IMR-90 (cell line): ENCODE measurements at regions not wholly inside any gene's neighbourhood (a gene's known extent, or its start where the extent isn't known, plus 50 kb on each side); places are given as distances from the start of the nearest gene placed in this dataset.

Source experiments
- ATAC-seq: fragments of 200-7000 bp; cut with Tn5 transposase; 2 replicates; pipeline ENCODE4 v1.9.1; 2020; ENCODE audit warnings: low read depth, mild to moderate bottlenecking, moderate library complexity
- BruUV-seq: library from RNA; stranded (reverse); fragments of 400-500 nt; replicated peaks from 2 replicates; lab custom pipeline; 2021; lab: Mats Ljungman, UMichigan
- CTCF ChIA-PET: fragments of 300-600 bp; formaldehyde crosslinking; extraction: SDS; loops from one replicate; lab custom pipeline; 2021; ENCODE audit warnings: antibody characterized with exemption; lab: Yijun Ruan, JAX
- POLR2A ChIA-PET: fragments of 300-600 bp; sonication (Branson Sonifier 250); formaldehyde crosslinking; loops from one replicate; lab custom pipeline; 2022; ENCODE audit warnings: antibody characterized with exemption; ENCODE audit not compliant: unreplicated experiment; lab: Charles Lee
- DNase-seq: peaks from one replicate; pipeline ENCODE4 v3.0.0; 2013
- H2AFZ ChIP-seq: replicated peaks from 2 replicates; pipeline ENCODE3; 2013; ENCODE audit warnings: low read length, mild to moderate bottlenecking; ENCODE audit not compliant: poor library complexity
- H2AK5ac ChIP-seq: 2 replicates; pipeline ENCODE4 v1.6.1; 2013; ENCODE audit warnings: low read depth, low read length, inconsistent platforms
- H2AK9ac ChIP-seq: replicated peaks from 2 replicates; pipeline ENCODE3; 2013; ENCODE audit warnings: mild to moderate bottlenecking, low read depth, low read length, moderate library complexity; ENCODE audit not compliant: poor library complexity
- H2BK120ac ChIP-seq: 2 replicates; pipeline ENCODE4 v1.6.1; 2013; ENCODE audit warnings: low read depth, low read length, inconsistent platforms
- H2BK15ac ChIP-seq: 3 replicates; pipeline ENCODE4 v1.6.1; 2013; ENCODE audit warnings: low read depth, low read length, inconsistent platforms
- H2BK20ac ChIP-seq: 2 replicates; pipeline ENCODE4 v1.6.1; 2013; ENCODE audit warnings: low read depth, mild to moderate bottlenecking, inconsistent platforms, low read length, moderate library complexity
- H2BK5ac ChIP-seq: 2 replicates; pipeline ENCODE4 v1.6.1; 2013; ENCODE audit warnings: mild to moderate bottlenecking, low read depth, low read length, inconsistent platforms; ENCODE audit not compliant: poor library complexity, severe bottlenecking
- H3K14ac ChIP-seq: replicated peaks from 2 replicates; pipeline ENCODE4 v1.6.1; 2013; ENCODE audit warnings: low read depth, low read length, inconsistent platforms
- H3K18ac ChIP-seq: 2 replicates; pipeline ENCODE4 v1.6.1; 2013; ENCODE audit warnings: low read depth, low read length, control low read depth
- H3K23ac ChIP-seq: 2 replicates; pipeline ENCODE4 v1.6.1; 2013; ENCODE audit warnings: low read depth, low read length, inconsistent platforms
- H3K27ac ChIP-seq: 2 replicates; pipeline ENCODE4 v1.5.1; 2013; ENCODE audit warnings: mild to moderate bottlenecking, control low read depth, low read length; ENCODE audit not compliant: insufficient read depth
- H3K27me3 ChIP-seq: 2 replicates; pipeline ENCODE4 v1.6.1; 2013; ENCODE audit warnings: low read length; ENCODE audit not compliant: control insufficient read depth, insufficient read depth
- H3K36me3 ChIP-seq: 2 replicates; pipeline ENCODE4 v1.6.1; 2013; ENCODE audit warnings: low read length, mixed read lengths; ENCODE audit not compliant: control insufficient read depth, insufficient read depth
- H3K4ac ChIP-seq: 2 replicates; pipeline ENCODE4 v1.6.1; 2013; ENCODE audit warnings: low read depth, low read length, inconsistent platforms
- H3K4me1 ChIP-seq: 2 replicates; pipeline ENCODE4 v1.6.1; 2013; ENCODE audit warnings: low read length, mixed read lengths; ENCODE audit not compliant: control insufficient read depth, insufficient read depth
- H3K4me2 ChIP-seq: 2 replicates; pipeline ENCODE4 v1.6.1; 2013; ENCODE audit warnings: low read depth, mild to moderate bottlenecking, control low read depth, low read length, moderate library complexity
- H3K4me3 ChIP-seq: 2 replicates; pipeline ENCODE4 v1.5.1; 2013; ENCODE audit warnings: low read depth, mild to moderate bottlenecking, control low read depth, low read length, moderate library complexity; ENCODE audit not compliant: insufficient read depth
- H3K56ac ChIP-seq: 2 replicates; pipeline ENCODE4 v1.6.1; 2013; ENCODE audit warnings: low read length, inconsistent platforms; ENCODE audit not compliant: insufficient read depth; ENCODE audit errors: extremely low read depth
- H3K79me1 ChIP-seq, 2 experiments: 2 replicates each; pipeline ENCODE4 v1.6.1; 2013; ENCODE audit warnings: low read length in 2 of 2, inconsistent platforms in 1 of 2, low read depth in 1 of 2
- H3K9ac ChIP-seq: 2 replicates; pipeline ENCODE4 v1.6.1; 2013; ENCODE audit warnings: low read depth, low read length, control low read depth
- H3K9me1 ChIP-seq: 2 replicates; pipeline ENCODE4 v1.6.1; 2013; ENCODE audit warnings: low read length, inconsistent platforms; ENCODE audit not compliant: insufficient read depth
- H3K9me3 ChIP-seq: 2 replicates; pipeline ENCODE4 v1.6.1; 2013; ENCODE audit warnings: low read length; ENCODE audit not compliant: control insufficient read depth, insufficient read depth
- H4K20me1 ChIP-seq: 2 replicates; pipeline ENCODE4 v1.6.1; 2013; ENCODE audit warnings: low read length, inconsistent platforms; ENCODE audit not compliant: insufficient read depth
- H4K5ac ChIP-seq: 2 replicates; pipeline ENCODE4 v1.6.1; 2013; ENCODE audit warnings: mild to moderate bottlenecking, low read depth, low read length, control low read depth
- H4K8ac ChIP-seq, 2 experiments: 2 replicates each; pipeline ENCODE4 v1.6.1; 2013; ENCODE audit warnings: low read depth in 2 of 2, low read length in 2 of 2, control low read depth in 1 of 2, inconsistent platforms in 1 of 2
- H4K91ac ChIP-seq: 2 replicates; pipeline ENCODE4 v1.6.1; 2013; ENCODE audit warnings: low read depth, low read length, inconsistent platforms; ENCODE audit not compliant: insufficient read depth
- FOS ChIP-seq: fragments of 150-350 bp; IDR thresholded peaks from 2 replicates; pipeline ENCODE4 v1.6.1; 2016; ENCODE audit warnings: low read depth, low read length
- NFE2L2 ChIP-seq: fragments of 150-350 bp; IDR thresholded peaks from 2 replicates; pipeline ENCODE4 v1.6.1; 2016; ENCODE audit warnings: low read depth, mild to moderate bottlenecking, low read length
- WGBS, 2 experiments: methylation state at CpG; one replicate each; pipeline versions ENCODE4 v1.1.5 to v1.1.7; 2013; ENCODE audit warnings: missing lambda C conversion rate in 2 of 2; ENCODE audit not compliant: insufficient read length in 1 of 2; ENCODE audit errors: extremely low coverage in 2 of 2; 5-methylcytosine and 5-hydroxymethylcytosine counted together
- dilution Hi-C: fragments of 300-500 bp; cut with HindIII; formaldehyde crosslinking; loops from one replicate; pipeline ENCODE4 v1.14.3; 2018; ENCODE audit warnings: low sequenced_read_pairs; ENCODE audit not compliant: unreplicated experiment
- in situ Hi-C: fragments of 300-500 bp; cut with MboI; formaldehyde crosslinking; loops from 3 replicates; pipeline ENCODE4 v1.14.3; 2019; ENCODE audit warnings: low sequenced_read_pairs, inconsistent platforms, mixed read lengths
- intact Hi-C: fragments of 100-400 bp; cut with micrococcal nuclease; formaldehyde crosslinking; loops from 2 replicates; pipeline ENCODE4 v1.10.0; 2022

DNA sequence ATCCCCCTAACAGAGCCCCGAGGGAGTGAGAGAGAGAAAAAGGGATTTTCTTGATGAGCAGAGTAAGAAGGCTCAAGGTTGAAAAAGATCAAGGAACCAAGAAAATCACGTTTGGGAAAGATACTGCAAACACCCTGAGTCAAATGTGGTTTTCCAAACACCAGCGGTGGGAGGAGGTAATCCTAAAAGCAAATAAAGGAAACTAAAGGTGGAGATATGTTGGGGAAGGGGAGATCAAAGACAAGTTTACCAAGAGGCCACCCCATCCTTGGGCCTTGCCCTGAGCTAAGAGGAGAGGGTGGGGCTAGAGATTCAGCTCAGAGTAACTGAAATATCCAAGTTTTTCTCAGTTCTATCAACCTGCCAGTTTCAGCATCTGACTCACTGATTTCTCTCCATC lies 332.3 kb downstream of the ETAA1 start:
- dilution Hi-C loops, result no loop called here
- 67% methylated on average over 1 of the region's 3 CpGs; no CpG with 5 or more reads in 1 of the 2 experiments for WGBS, 2 experiments
- Histone ChIP-seq H2BK120ac (no peak overlapping the region), H3K56ac (no peak overlapping the region), H3K4ac (no peak overlapping the region), H2AFZ (no peak overlapping the region), H3K14ac (no peak overlapping the region), H2BK15ac (no peak overlapping the region), H3K4me2 (no peak overlapping the region), H3K23ac (no peak overlapping the region), H4K20me1 (no peaks in the 10 kb centered on the region), H3K9me1 (peaks cover 3% of the 10 kb centered on the region; the same call in 1 of the 2 replicates), H2BK20ac (no peak overlapping the region), H3K18ac (no peak overlapping the region), H3K27ac (no peak overlapping the region), H2BK5ac (no peak overlapping the region), H2AK5ac (no peak overlapping the region), H3K9me3 (no peaks in the 10 kb centered on the region), H3K36me3 (no peaks in the 10 kb centered on the region), H3K4me3 (no peak overlapping the region), H4K91ac (no peak overlapping the region), H2AK9ac (no peak overlapping the region), H3K27me3 (peaks cover 2% of the 10 kb centered on the region; the same call in 1 of the 2 replicates), H4K8ac (no peak overlapping the region), H3K79me1 (no peaks in the 10 kb centered on the region), H3K4me1 (no peaks in the 10 kb centered on the region), H4K5ac (no peak overlapping the region), H3K9ac (no peak overlapping the region)
- ChIA-PET POLR2A (no interaction called here), CTCF (no interaction called here)
- intact Hi-C loops, result no loop called here
- no peak for ATAC-seq
- BruUV-seq, result no TSS peak
- DNase-seq, result no peak
- in situ Hi-C loops, result no loop called here
- TF ChIP-seq FOS, result no peak
- no peak for TF ChIP-seq NFE2L2
